HCT116 (cell line): ENCODE measurements at regions not wholly inside any gene's neighbourhood (a gene's known extent, or its start where the extent isn't known, plus 50 kb on each side); places are given as distances from the start of the nearest gene placed in this dataset.
"Not testable (repeated sequence)": the region's sequence is repeated elsewhere in the genome, so short reads cannot be mapped to it uniquely, and the experiment has no call there.

Experiments
- ATF3 ChIP-seq: IDR thresholded peaks from 2 replicates; pipeline ENCODE4 v1.6.1; 2012
- CTCF ChIP-seq, 3 experiments: fragments of 200-600 bp in 1 of 3; sonication (generic) in 1 of 3; IDR thresholded peaks in 2 of 3; conservative IDR thresholded peaks in 1 of 3; 2 replicates each; pipeline ENCODE4 v1.5.1; 2012 to 2017; ENCODE audit warnings: low read depth in 2 of 3, low read length in 2 of 3, antibody characterized with exemption in 1 of 3, borderline replicate concordance in 1 of 3, control low read depth in 1 of 3, mild to moderate bottlenecking in 1 of 3, mixed read lengths in 1 of 3, mixed run types in 1 of 3, moderate library complexity in 1 of 3; ENCODE audit not compliant: insufficient read depth in 1 of 3
- FOSL1 ChIP-seq: IDR thresholded peaks from 2 replicates; pipeline ENCODE4 v1.6.1; 2012; ENCODE audit warnings: low read depth
- JUND ChIP-seq: IDR thresholded peaks from 2 replicates; pipeline ENCODE4 v1.6.1; 2012
- POLR2A ChIP-seq: IDR thresholded peaks from 2 replicates; pipeline ENCODE4 v1.7.0; 2011; ENCODE audit warnings: borderline replicate concordance; ENCODE audit not compliant: insufficient read depth, insufficient read length; ENCODE audit errors: extremely low read depth
- REST ChIP-seq: IDR thresholded peaks from 2 replicates; pipeline ENCODE4 v1.6.1; 2012; ENCODE audit warnings: low read depth
- SIN3A ChIP-seq: IDR thresholded peaks from 2 replicates; pipeline ENCODE4 v1.6.1; 2012; ENCODE audit warnings: low read depth
- SP1 ChIP-seq: IDR thresholded peaks from 2 replicates; pipeline ENCODE4 v1.6.1; 2012; ENCODE audit warnings: low read depth
- SRF ChIP-seq: IDR thresholded peaks from 2 replicates; pipeline ENCODE4 v1.6.1; 2012; ENCODE audit warnings: low read depth
- YY1 ChIP-seq: IDR thresholded peaks from 2 replicates; pipeline ENCODE4 v1.6.1; 2011; ENCODE audit warnings: low read length, low read depth, moderate library complexity, mild to moderate bottlenecking; ENCODE audit not compliant: insufficient replicate concordance; ENCODE audit errors: extremely low read depth
- ZBTB33 ChIP-seq: IDR thresholded peaks from 2 replicates; pipeline ENCODE4 v1.6.1; 2011; ENCODE audit warnings: mild to moderate bottlenecking, low read length, moderate library complexity; ENCODE audit not compliant: insufficient replicate concordance; ENCODE audit errors: extremely low read depth
- ZNF274 ChIP-seq: fragments of 200-500 bp; sonication (Bioruptor generic); IDR thresholded peaks from 2 replicates; pipeline ENCODE4 v1.6.1; 2014; ENCODE audit warnings: mild to moderate bottlenecking, low read depth, low read length, inconsistent platforms

- TF ChIP-seq CTCF (IDR thresholded peaks at IDR 0.05 in 2 of 3, conservative IDR thresholded peaks at IDR 0.05 in 1 of 3; ENCODE audit: borderline replicate concordance in 1 of 3, insufficient read depth in 1 of 3, low read depth in 2 of 3, low read length in 2 of 3); JUND; REST; POLR2A; YY1; ZNF274; FOSL1; SRF; SP1; ZBTB33; ATF3; SIN3A: not testable (repeated sequence)
Observed at GRCh38 chr6:51055316-51055715, 236.6 kb downstream of the TFAP2B start.
